GM18502 (cell line): ENCODE measurements at regions not wholly inside any gene's neighbourhood (a gene's known extent, or its start where the extent isn't known, plus 50 kb on each side); places are given as distances from the start of the nearest gene placed in this dataset.

Experiments used
- ATAC-seq: cut with Tn5 transposase; IDR thresholded peaks from one replicate; pipeline ENCODE4 v1.9.1; 2021; ENCODE audit warnings: mild to moderate bottlenecking; ENCODE audit not compliant: unreplicated experiment, poor library complexity

DNA sequence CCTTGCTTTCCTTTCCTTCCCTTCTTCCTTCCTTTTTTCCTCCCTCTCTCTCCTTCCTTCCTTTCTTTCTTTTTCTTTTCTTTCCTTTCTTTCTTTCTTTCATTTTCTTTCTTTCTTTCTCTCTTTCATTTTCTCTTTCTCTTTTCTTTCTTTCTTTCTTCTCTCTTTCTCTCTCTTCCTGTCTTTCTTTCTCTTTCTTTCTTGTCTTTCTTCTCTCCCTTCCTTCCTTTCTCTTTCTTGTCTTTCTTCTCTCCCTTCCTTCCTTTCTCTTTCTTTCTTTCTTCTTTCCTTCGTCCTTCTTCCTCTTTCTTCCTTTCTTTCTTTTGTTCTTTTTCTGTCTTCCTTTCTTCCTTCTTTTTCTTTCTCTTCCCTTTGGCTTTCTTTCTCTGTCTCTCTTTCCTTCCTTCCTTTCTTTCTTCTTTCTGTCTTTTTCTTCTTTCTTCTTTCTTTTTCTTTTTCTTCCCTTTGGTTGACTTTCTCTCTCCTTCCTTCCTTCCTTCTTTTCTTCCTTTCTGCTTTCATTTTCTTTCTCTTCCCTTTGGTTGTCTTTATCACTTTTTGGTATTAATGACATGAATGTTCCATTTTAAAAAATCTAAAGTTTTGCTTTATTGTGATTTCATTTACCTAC, 496.4 kb upstream of the CBLB start:
- ATAC-seq = no peak

DNA sequence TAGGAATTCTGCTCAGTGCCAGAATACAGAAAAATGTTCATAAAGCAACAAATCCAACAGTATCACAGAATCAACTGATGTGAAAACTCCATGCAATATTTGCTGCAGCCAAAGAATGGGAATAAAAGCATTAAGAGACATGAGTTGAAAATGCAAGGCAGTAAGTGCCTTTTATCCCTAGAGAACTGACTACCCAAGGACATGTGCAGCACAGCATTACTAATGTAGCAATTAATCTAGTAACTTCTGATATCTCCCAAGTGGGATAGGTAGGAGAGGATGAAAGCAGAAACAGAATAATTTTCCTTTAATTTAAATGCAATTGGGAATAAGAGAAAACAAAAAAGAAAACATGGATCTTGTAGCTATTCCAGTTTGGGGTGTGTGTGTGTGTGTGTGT, 497.5 kb upstream of the CBLB start:
- ATAC-seq = no peak

DNA sequence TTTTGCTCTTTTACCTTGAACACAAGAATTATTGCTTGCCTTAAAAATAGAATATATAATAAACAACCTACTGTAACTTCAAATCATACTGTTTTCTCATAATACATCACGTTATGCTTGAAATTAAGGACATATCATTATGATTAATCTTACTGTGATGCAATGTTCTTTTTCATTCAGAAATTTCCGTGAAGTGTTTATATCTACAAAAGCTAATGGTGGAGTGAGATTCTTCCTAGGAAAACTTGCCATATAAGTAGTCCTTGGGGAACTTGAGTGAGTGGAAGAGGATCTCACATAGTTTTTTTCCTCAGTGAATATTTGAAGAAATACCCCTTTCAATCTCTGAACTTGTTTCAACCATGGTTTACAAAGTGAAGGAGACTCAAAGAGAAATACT, 498.7 kb upstream of the CBLB start:
- no peak for ATAC-seq

DNA sequence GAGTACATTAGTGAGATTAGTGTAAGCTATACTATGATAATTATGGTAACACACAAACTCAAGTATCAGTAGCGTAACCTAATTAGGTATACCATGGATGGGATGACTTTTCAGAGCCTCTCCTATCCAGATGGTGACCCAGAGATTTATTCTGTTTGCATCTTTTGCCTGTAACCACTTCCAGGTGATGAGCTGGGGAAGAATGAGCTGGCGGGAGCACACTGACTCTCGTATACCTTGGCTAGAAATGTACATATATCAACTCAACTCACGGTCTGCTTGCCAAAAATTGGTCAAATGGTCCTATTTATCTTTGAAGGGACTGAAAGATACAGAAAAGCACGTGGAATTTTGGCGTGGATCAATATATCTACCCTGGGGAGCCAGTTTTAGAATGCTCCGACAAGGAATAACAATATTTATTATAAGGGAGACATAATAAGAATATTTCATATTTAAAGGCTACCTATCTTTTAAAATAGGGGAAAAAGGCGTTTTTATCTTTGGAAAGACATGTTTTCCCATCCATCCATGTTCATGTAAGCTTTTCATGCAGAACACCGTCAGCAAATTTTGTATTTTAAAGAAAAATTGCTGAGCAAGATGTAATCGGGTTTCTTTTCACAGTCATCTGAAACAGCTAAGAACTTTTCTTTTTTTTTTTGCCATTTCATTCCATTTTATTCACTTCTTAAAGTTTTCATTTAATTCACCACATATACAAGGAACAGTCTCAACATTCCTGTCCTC, 502.6 kb upstream of the CBLB start:
- ATAC-seq = no peak

DNA sequence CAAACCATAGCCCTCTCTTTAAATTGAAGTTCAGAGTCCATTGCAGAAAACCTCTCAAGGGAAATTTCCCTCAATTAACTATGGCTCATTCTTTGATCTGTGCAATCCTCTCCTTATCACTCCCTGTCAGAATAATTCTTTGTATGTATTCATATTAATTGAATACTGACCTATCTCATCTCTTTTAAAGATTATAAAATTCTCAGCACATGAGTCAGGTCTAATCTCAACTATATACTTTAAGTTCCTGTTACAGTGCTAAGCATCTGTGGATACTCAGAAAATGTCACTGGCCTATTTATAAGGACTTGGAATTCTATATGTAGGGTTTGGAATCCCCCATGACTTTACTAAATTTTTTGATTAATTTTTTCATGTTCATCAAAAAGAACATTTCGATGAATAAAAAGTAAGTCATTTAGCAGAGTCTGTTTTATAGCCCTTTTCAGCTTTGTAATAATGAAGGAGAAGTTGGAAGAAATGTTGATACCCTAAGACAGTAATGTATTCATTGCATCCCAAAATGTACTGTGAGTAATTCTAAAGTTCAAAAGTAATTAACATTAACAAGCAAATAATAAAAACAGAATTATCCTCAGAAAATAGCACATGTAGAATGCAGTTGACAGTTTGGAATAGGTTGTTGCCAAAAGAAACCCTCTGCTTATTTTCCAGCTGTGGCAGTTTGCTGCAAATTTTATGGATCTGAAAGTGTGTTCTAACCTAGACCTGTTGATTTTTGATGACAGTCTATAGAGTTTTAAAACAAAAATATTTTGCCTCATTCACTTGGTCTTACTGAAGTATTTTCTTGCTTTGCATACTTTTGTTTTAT, 503.4 kb upstream of the CBLB start:
- no peak for ATAC-seq

DNA sequence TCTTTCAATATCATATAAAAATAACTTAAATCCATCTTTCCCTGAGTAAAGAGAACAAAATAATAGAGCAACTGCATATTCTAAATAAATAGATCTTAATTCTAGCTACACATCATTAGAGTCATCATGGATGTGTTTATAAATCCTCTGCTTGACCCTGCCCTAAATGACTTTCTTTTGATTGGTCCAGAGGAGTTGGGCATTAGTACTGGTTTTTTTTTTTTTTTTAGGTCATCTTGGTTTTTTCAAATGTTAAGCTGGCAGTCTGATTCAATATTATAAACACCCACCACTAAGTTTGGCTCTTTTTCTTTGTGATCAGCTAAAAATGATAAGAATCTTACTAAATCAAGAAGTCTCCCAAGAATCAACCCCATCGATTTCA, 504.0 kb upstream of the CBLB start:
- no peak for ATAC-seq

DNA sequence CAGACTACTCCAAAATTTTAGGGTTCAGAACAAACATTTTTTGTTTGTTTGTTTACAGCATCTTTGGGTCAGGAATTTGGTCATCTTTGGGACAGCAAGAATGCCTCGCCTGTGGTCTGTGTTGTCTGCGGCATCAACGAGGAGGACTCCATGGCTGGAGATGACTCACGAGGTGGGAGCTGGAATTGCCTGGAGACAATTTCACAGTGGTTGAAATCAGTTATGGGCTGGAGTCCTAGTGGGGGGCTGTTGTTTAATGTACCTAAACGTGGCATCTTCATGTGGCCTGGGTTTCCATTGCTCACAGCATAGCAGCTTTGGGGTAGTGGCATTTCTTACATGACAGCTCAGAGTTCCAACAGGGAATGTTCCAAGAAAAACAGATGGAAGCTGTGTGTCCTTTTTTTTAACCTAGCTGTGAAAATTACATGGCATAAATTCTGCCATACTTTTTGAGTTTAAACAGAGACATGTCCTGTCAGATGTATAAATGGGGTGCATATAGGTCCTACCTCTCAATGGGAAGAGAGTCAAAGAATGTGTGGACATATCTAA, 507.3 kb upstream of the CBLB start:
- no peak for ATAC-seq

DNA sequence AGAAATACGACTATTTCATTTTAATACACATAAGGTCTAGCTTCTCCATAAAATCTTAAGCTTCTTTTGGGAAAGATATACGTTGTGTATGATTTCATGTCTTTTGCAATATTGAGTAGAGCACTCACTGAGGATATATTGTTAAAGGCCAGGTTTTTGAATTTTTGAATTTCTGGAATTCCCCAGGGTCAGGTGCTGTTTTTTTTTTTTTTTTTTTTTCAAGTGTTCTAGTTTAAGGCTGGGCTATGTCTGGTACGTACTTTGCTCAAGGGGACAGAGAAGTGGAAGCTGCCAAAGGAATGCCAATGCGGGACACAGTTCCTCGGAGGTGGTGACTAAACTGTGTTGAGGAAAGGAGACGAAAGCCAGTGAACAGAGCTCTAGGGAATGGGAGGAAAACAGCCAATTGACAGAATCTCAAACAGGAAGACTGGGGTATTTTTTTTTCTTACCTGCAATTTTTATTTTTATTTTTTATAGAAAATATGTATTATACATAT, 510.5 kb upstream of the CBLB start:
- ATAC-seq = no peak

DNA sequence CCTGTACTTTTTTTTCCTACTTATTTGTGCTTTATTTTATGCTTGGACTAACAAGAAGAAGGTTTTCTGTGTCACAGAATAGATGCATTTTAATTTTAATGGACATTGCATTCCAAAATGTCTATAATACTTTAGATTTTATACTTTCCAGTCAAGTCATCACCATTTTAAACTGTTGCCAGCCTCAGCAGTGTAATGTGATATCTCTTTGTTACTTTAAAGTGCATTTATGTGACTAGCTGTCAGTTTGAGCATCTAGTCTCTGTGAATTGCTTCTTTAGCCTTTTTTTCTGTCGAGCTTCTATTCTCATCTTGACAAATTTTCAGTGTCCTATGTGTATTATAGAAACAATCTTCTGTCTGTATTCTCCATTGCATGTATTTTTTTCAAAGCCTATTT, 511.4 kb upstream of the CBLB start:
- no peak for ATAC-seq

DNA sequence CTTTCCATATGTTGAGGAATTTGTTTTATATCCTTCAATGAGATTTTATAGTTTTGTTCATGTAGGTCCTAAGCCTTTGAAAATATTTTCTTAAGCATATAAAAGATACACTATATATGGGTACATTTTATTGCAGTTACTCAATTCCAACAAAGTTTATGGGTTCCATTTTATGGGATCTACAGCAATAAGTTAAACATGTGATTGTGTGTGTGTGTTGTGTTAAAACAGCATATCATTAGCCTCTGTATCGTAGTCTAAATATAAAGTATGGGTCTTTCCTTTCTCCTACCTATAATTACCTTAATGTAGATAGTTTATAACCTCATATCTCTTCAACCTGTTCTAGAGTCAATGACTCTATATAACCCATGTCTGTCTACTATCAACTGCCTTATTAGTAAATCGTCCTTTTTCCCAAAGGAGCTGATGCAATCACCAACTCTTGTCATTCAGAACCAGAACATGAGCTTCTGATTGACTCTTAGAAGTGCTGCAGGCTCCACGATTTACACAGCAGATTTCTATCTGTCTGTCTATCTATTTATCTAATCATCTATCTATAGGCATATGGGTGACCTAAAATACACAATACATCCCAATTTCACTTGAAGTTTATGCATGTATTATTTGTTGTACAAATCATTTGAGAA, 512.6 kb upstream of the CBLB start:
- ATAC-seq = no peak

DNA sequence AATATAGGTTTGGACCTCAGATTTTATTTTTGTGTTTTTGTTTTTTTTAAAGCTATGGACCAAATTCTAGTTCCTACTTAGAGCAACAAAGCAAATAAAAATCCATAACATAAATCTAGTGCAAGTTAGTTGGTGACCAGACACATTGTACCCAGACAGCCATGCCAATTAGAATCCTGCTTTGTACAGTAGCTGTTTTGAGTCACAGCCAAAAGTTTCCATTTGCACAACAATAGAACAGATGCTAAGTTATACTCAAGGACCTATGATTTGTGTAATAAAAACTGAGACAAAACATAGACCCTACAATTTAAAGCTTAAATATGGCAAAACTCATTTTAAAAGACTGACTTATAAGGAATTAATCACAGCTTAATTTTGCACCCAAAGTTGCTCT, 513.1 kb upstream of the CBLB start:
- no peak for ATAC-seq

DNA sequence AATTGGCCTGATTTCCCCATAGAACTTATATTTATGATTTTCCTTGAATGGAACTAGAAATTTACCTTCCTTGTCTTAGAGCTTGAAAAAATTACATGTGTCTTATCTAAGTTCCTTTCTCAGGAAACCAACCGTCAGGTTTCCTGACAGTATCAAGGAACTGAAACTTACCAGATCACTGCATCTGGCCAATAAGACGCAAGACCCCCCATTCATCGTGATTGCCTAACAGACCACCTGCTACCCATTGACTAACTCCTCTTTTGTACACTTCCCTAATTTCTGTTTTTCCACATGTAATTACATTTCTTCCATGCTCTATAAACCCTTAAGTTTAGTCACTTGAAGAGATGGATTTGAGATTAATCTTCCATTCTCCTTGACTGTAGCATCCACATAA, 517.2 kb upstream of the CBLB start:
- no peak for ATAC-seq

DNA sequence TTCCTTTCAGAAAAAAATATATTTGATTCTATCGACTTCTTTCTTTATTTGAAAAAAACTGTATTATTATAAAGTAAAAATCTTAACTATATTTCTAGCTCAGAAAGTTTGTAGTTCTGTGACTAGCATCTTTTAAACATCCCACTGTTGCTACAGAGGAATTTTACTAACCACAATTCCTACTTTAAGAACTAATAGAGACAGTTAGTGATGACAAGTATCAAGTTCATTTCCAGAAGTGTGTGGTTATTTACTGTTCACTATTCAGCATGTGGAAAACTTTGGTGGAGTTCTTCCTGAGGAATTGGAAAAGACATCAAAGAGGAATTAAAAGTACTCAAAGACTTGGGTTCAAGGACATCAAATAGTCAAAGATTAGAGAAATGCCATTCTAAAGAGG, 524.1 kb upstream of the CBLB start:
- no peak for ATAC-seq

DNA sequence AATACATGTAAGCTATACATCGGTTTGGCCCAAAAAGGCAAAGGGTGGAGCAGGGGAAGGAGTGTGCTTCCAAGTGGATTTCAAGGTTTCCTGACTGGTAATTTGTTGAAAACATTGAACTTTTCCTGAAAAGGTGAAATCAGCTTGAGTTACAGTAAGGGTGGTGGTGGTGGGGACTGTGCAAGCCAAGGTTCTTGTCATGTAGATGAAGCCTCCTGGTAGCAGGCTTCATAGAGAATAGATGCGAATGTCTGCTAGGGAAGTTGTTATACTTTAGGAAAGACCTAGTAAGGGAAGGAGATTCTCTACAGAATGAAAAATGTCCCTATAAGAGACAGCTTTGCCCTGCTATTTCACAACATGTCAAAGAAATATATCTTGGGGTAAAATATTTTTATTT, 528.2 kb upstream of the CBLB start:
- ATAC-seq = no peak

DNA sequence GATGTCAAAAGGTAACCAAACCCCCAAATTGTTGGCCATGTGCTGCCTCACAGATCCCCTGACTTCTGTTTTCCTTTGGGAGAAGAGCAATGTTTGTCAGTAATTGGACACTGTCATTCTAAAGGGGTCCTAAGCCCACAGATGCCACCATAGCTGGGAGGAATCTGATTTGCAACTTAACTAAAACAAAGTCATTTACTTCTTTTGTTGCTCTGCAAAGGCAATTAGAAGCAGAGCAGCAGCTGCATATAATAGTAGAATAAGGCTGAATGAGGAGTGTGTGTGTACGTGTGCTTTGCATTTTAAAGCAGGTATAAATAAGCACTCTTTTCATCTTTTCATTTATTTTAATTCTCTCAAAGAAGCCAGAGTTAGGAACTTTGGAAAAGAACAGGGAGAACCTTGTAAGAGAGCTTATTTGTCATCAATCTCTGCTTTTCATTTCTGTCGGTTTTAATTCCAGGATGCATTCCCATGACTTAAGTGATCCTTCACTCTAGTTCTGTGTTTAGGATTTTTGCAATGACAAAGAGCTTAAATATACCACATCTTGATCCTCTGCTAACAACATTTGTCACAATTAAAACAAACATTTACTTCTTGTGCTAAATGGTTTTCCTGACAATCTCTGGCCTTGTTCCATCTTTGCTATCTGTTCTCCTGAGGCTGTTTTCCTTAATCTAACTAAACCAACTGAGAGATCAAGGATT, 530.2 kb upstream of the CBLB start:
- ATAC-seq = no peak

DNA sequence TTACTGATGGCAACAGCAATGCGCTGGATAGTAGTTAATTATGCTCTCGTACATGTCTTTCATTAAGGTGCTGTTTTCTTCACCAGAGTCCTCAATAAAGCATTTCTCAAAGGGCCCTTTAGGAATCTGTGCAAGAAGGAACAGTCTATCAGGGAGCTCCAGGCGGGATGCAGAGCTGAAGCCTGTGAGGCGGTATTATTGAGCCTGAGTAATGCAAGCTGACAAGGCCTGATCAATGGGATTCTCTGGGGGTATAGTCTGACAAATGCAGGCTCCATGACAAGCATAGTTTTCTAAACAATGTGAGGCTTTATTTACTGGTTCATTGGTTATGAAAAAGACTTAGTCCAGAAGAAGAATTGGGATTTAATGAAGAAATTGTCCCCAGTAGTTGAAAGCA, 530.9 kb upstream of the CBLB start:
- ATAC-seq = no peak

DNA sequence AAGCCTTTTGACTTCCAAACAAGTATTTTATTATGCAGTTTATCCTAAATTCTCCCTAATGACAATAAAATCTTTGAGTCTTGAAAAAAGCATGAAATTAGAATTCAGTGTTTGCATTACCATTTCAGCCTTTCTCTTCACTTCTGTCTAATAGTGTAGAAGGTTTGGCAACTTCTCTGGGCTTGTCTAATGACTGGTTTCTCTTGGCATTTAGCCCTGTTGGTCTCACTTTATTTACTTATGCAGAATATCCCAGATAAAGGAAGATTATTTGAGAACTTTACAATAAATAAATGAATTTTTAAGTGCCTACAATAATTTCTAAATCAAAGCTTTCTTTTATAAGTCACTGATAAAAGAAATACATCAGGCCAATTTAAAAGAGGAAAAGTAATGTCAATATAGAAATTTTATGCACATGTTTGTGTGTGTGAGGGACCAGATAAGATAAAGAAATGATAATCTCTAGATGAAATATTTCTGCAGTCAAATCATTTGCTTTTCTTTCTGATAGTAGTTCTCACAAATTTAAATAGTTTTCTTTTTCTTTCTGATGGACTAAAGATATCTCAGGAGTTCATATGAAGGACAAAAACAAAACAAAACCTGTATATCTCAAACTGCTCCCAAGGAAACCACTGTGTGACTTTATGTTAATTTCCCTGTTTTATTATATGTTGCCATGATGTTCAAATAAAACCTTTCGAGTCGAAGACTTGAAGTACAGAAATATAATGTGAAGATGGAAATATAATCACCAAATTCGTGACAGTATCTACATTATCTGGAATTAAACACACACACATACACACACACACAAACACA, 533.1 kb upstream of the CBLB start:
- ATAC-seq = no peak

DNA sequence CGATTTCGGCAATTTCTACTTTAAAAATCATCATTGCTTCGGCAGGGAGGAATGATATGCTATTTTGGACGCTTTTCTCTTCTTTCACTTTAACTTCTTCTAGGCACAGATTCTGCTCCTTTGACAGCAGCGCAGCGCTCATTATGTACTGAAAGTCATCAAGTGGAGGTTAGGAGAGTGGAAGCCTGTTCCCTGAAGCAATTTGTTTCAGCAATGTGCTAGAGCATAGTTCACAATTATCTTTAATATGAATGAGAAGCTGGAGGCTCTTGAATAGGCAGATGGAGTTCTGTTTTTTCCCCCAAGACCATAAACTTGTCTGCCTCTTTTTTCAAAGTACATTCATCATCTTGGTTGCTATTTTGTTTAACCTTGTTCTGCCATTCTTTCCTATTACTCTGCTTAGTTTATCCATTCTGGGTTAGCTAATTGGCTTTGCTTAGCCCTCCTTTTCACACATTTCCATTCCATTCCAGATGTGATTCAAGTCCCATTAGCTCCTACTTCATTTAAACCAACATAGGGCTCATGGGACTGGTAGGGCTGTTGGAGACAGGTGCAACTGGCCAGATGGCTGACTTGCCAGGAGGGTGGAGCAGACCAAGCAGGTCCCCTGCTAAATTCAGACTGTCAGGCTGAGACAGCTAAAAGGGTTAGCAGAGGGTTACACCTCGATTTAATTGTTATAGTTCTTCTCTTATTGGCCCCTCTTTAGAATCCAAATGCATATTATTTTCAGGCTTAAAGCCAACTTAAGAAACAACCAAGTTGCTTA, 534.7 kb upstream of the CBLB start:
- no peak for ATAC-seq
